ENCODE measurements at regions not wholly inside any gene's neighbourhood (a gene's known extent, or its start where the extent isn't known, plus 50 kb on each side); places are given as distances from the start of the nearest gene placed in this dataset.

DNA sequence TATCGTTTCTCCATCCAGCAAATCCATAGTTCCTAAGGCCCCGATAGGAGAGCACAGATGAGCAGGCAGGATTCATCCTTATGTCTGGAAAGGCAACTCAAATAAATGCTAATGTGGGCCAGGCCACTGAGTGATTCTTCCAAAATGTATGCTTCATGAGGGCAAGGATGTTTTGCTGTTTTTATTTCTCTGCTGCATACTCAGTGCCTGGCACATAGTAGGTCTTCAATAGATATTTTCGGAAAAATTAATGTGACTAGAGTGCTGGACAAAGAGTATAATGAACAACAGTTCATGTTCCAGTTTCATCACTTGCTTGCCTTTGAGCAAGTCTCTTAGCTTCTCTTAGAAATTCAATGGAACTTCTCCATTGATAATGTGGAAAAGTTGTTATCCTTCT lies 357.7 kb downstream of the PRDM2 start:
- H3K9me3 ChIP-seq, result no peaks in the 10 kb centered on the region
- TF ChIP-seq EP300 (IDR thresholded peaks at IDR 0.05; ENCODE audit: low read depth) (no peak), POLR2AphosphoS5 (IDR thresholded peaks at IDR 0.05) (no peak), POLR2A (IDR thresholded peaks at IDR 0.05) (no peak)
- TF ChIP-seq, protein P1, sequence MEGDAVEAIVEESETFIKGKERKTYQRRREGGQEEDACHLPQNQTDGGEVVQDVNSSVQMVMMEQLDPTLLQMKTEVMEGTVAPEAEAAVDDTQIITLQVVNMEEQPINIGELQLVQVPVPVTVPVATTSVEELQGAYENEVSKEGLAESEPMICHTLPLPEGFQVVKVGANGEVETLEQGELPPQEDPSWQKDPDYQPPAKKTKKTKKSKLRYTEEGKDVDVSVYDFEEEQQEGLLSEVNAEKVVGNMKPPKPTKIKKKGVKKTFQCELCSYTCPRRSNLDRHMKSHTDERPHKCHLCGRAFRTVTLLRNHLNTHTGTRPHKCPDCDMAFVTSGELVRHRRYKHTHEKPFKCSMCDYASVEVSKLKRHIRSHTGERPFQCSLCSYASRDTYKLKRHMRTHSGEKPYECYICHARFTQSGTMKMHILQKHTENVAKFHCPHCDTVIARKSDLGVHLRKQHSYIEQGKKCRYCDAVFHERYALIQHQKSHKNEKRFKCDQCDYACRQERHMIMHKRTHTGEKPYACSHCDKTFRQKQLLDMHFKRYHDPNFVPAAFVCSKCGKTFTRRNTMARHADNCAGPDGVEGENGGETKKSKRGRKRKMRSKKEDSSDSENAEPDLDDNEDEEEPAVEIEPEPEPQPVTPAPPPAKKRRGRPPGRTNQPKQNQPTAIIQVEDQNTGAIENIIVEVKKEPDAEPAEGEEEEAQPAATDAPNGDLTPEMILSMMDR (IDR thresholded peaks at IDR 0.05), result no peak
- H3K4me3 ChIP-seq, result no peak overlapping the region
- 83 to 87% methylated on average over 1 to 3 of the region's 3 CpGs for WGBS, 2 donors (ENCODE audit: low coverage in 1 of 2)
- in situ Hi-C loops (cut with MboI; ENCODE audit: low pct_ligation_motif_present in 1 of 4, low pct_unique_long_range_greater_than_20kb in 1 of 4, low sequenced_read_pairs in 3 of 4) (no loop called here), intact Hi-C loops (cut with DNase I; ENCODE audit: low total_unique reads) (no loop called here)
- H3K36me3 ChIP-seq, result no peaks in the 10 kb centered on the region
- H3K27me3 ChIP-seq, result no peaks in the 10 kb centered on the region
- no peak overlapping the region for H3K27ac ChIP-seq
- no peaks in the 10 kb centered on the region for H3K4me1 ChIP-seq
- no peak for DNase-seq

DNA sequence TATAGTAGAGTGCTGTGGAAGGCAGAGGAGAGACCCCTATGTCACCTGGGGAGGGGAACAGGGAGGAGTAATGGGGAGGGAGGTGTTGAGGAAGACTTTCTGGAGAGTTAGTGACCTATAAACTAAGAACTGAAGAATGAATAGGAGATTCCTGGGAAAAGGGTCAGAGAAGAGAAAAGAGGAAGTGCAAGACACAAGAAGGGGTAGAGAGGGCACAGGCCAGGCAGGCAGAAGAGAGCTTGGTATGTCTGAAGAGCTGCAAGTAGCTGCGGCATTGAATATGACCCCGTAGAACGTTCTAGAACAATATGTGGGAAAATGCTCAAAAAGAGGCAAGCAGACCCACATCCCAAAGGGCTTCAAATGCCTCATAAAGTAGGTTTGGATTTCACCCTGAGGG lies 361.2 kb downstream of the PRDM2 start:
- in situ Hi-C loops (cut with MboI; ENCODE audit: low pct_ligation_motif_present in 1 of 4, low pct_unique_long_range_greater_than_20kb in 1 of 4, low sequenced_read_pairs in 3 of 4), result no loop called here
- Histone ChIP-seq H3K27ac (no peak overlapping the region), H3K4me3 (no peak overlapping the region), H3K9me3 (no peaks in the 10 kb centered on the region), H3K4me1 (no peaks in the 10 kb centered on the region), H3K36me3 (no peaks in the 10 kb centered on the region), H3K27me3 (no peaks in the 10 kb centered on the region)
- intact Hi-C loops (cut with DNase I; ENCODE audit: low total_unique reads), result no loop called here
- no peak for TF ChIP-seq POLR2A (IDR thresholded peaks at IDR 0.05)
- TF ChIP-seq POLR2AphosphoS5 (IDR thresholded peaks at IDR 0.05), result no peak
- TF ChIP-seq EP300 (IDR thresholded peaks at IDR 0.05; ENCODE audit: low read depth), result no peak
- TF ChIP-seq, protein P1 (IDR thresholded peaks at IDR 0.05), result no peak
- WGBS, 2 donors (ENCODE audit: low coverage in 1 of 2), result 94 to 98% methylated on average over 3 of the region's 3 CpGs
- no peak for DNase-seq

DNA sequence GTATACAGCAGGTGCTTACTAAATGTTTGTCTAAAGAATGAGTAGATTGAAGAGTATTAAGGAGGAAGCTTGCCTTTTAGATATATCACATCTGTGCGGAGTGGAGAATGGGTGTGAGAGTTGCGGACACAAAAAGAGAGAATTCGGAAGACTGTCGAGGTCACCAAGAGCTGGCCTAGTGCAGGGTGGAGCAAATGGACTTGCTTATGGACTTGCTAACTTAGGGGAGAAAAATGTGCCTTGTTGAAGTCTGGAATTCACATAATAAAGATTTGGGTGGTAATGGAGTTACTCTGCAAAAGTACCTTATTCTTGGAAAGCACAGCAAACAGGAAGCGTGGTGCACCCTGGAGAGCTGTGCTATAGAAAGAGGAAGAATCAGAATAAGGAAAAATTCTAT lies 361.7 kb downstream of the PRDM2 start:
- Histone ChIP-seq H3K36me3 (no peaks in the 10 kb centered on the region), H3K4me1 (no peaks in the 10 kb centered on the region), H3K4me3 (no peak overlapping the region), H3K9me3 (no peaks in the 10 kb centered on the region), H3K27ac (no peak overlapping the region), H3K27me3 (no peaks in the 10 kb centered on the region)
- intact Hi-C loops (cut with DNase I; ENCODE audit: low total_unique reads) (no loop called here), in situ Hi-C loops (cut with MboI; ENCODE audit: low pct_ligation_motif_present in 1 of 4, low pct_unique_long_range_greater_than_20kb in 1 of 4, low sequenced_read_pairs in 3 of 4) (no loop called here)
- no peak for DNase-seq
- 93 to 96% methylated on average over 5 of the region's 5 CpGs for WGBS, 2 donors (ENCODE audit: low coverage in 1 of 2)
- TF ChIP-seq EP300 (IDR thresholded peaks at IDR 0.05; ENCODE audit: low read depth) (no peak), POLR2AphosphoS5 (IDR thresholded peaks at IDR 0.05) (no peak), POLR2A (IDR thresholded peaks at IDR 0.05) (no peak)
- TF ChIP-seq, protein P1 (IDR thresholded peaks at IDR 0.05), result no peak

DNA sequence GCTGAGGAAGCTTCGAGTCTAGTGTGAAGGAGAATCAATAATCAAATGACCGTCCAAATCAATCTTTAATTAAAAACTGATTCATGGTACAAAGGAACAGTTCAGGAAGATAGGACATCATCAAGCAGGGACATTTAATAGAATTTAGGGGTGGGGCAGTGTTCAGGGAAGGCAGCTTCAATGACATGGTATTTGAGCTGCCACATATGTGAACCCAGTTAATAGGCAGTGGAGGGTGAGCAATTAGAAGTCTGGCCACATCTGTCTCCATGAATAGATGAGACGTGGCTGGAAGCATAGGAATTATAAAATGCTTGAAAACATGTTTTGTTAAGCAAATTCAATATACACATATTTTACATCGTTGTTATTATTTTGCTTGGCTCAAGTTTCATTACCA lies 362.7 kb downstream of the PRDM2 start:
- in situ Hi-C loops (cut with MboI; ENCODE audit: low pct_ligation_motif_present in 1 of 4, low pct_unique_long_range_greater_than_20kb in 1 of 4, low sequenced_read_pairs in 3 of 4), result no loop called here
- H3K27me3 ChIP-seq, result no peaks in the 10 kb centered on the region
- WGBS, 2 donors (ENCODE audit: low coverage in 1 of 2), result 52 to 70% methylated on average over 3 to 4 of the region's 4 CpGs

More for the DNA sequence above, 362.7 kb downstream of the PRDM2 start:
- intact Hi-C loops (cut with DNase I; ENCODE audit: low total_unique reads), result no loop called here
- Histone ChIP-seq H3K4me3 (no peak overlapping the region), H3K27ac (no peak overlapping the region), H3K9me3 (no peaks in the 10 kb centered on the region), H3K4me1 (no peaks in the 10 kb centered on the region), H3K36me3 (no peaks in the 10 kb centered on the region)
- TF ChIP-seq POLR2AphosphoS5 (IDR thresholded peaks at IDR 0.05) (no peak), POLR2A (IDR thresholded peaks at IDR 0.05) (no peak), EP300 (IDR thresholded peaks at IDR 0.05; ENCODE audit: low read depth) (no peak)
- TF ChIP-seq, protein P1 (IDR thresholded peaks at IDR 0.05), result no peak
- no peak for DNase-seq
